ENCODE measurements at regions not wholly inside any gene's neighbourhood (a gene's known extent, or its start where the extent isn't known, plus 50 kb on each side); places are given as distances from the start of the nearest gene placed in this dataset.
"Not testable (repeated sequence)": the region's sequence is repeated elsewhere in the genome, so short reads cannot be mapped to it uniquely, and the experiment has no call there.

DNA sequence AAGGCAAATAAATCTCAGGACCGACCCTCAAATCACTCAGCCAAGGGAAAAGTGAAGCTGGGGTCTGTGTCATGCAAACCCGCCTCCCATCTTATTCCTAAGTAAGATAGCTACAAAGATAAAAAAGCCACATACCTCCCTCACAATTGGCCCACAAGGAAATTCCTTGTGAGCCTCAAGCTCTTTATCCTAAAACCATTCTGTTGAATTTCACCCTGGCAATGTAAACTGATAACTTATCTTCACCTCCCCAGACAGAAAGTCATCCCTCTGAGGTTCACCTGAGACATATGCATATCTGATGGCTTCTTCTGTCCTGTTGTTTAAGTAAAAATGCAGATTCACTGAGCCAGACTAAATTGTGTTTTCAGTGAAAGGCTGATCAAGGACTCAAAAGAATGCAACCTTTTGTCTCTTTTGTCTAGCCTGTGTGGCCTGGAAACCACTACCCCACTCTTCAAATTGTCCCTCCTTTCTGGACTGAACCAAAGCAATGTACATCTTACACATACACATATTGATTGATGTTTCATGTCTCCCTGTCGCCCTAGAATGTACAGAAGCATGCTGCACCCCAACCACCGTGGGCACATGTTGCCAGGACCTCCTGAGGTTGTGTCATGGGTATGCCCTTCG, 91.3 kb downstream of the MFAP3L start:
- DNase-seq, result no peak

DNA sequence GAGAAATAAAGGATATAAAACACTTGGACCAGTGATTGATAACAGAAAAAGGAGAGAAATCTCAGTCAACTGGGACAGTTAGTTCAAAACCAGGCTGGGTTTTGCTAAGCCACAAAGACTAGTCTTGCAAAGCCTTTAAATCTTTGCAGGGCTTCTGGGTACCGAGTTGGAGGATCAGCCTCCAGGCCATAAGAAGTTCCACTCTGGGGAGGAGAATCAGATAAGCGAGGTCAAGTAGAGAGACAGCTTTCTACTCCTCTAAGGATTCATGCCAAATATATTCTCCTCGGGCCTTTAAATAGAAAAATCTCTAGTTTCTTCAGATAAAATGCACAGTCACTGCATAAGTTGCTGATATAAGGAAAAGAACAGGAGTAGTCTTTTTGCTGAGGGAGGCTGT, 92.7 kb downstream of the MFAP3L start:
- no peak for DNase-seq

DNA sequence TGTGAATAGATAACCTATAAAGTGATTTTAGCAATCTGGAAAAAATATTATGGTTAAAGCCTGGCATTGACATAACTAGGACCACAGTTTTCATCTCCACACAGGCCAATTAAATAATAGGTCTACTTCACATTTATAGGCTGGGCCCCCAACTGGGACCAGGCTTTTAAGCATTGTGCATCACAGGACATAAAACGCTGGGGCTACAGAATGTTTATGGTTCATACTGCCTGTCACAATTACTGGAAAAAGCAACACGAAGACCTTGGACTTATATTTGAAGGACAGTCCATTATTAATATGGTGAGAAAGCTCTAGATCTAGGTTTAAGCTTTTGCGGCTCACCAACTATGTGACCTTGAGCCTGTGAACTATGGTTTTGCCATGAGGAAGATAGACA, 94.2 kb downstream of the MFAP3L start:
- DNase-seq, result no peak

DNA sequence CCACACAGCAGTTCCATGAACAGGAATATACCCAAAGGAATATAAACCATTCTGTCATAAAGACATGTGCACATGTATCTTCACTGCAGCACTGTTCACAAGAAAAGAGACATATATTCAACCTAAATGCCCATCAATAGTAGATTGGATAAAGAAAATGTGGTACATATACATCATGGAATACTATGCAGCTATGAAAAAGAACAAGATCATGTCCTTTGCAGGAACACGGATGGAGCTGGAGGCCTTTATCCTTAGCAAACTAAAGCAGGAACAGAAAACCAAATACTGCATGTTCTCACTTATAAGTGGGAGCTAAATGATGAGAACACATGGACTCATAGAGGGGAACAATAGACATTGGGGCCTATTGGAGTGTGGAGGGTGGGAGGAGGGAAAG, 95.4 kb downstream of the MFAP3L start:
- not testable (repeated sequence) for DNase-seq

DNA sequence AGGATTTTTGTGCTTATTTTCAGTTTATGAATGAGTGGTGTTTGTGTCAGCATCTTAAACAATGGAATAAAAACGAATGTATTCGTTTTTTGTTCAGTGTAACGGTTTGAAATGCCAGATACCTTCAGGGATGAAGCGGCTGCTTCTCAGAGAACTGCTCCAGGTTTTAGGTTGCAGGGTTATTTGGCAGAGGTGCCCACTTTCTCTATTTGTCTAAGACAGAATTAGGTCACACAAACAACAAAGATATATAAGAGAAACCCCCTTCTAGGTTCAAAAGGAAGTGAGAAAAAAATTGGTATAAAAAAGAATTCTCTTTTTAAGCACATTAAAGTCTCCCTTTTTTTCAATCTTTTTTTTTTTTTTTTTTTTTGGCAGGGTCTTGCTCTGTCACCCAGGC, 98.9 kb downstream of the MFAP3L start:
- DNase-seq, result no peak

DNA sequence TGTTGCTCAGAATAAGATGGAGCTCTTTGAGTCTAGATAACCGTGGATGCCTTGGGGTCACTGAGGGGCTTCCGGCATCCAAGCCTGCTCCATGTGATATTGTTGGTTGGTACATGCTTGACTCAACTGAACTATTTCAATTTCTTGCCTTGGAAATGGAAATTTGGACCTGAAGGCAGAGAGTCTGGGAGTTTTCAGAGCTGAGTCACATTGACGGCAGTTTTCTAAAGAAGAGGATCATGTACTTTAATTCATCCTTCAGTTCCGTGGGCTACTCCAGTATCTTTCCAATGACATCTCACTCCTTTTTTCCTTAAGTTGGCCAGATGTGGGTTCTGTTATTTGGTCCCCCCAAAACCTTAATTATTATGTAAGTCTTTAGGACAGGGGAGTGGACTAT, 100.5 kb downstream of the MFAP3L start:
- no peak for DNase-seq

DNA sequence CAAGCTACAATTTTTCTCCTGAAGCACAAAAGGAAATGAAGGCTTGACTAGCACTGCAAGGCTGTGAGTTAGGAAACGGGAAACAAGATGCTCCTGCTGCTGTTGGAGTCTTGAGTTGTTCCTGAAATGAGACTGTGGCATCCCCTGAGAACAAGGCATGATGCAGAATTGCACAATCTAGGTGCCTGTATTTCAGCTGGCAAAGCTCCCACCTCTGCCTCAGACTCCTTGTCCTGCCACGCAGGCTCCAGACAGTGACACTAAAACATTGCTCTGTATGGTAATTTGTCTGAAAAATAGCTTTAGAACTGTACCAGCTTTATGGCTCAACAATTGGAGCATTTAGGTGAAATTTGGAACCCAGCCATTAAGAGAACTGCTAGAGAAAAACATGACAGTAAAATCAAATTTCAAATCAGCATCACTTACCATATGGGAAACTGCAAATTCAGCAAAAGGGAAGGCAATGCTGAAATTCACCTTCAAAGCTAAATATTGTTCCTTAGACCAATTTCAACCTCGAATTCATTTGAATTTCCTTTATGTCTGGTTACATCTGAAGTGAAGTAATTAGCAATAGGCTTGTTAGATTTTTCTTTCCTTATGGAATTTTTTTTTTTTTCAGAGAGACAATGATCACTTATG, 103.4 kb downstream of the MFAP3L start:
- peak in 8 of 51 donors; percentile 1 to 59 (median 6) for DNase-seq

DNA sequence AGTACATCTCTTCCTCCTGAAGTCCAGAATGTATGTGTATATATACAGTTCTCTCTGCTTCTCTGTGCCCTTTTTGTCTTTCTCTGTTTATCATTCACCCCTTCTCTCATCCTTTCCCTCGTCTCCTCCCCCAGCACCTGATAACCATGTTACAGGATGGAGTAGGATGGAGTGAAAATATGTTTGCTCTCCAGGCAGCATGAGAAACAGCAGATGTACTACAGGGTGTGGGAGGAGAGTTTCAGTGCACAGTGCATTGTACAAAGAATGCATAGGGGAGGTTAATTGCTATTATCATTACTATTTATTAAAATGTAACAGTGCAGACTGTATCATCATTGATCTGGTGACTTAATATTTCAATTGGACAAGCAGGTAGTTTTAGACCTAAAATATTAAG, 104.5 kb downstream of the MFAP3L start:
- DNase-seq, result peak in 1 of 51 donors; percentile 24

DNA sequence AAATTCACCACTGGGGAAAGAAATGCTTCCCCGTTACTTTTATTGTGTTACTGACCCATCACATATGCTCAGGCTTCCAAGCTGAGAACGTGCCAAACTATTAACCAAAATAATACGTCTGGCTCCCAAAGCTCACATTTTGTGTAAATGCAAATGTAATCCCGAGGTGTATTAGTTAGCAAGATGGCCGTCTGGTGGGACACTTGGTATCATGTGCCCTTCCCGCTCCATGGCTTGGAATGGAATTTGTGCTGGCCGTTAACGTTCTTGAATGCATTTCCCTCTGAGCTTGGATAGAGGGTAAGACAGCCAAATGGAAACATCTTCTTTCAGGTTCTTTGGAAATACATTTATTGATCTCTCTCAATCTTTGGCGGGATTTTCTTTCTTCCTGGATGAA, 105.0 kb downstream of the MFAP3L start:
- no peak for DNase-seq

DNA sequence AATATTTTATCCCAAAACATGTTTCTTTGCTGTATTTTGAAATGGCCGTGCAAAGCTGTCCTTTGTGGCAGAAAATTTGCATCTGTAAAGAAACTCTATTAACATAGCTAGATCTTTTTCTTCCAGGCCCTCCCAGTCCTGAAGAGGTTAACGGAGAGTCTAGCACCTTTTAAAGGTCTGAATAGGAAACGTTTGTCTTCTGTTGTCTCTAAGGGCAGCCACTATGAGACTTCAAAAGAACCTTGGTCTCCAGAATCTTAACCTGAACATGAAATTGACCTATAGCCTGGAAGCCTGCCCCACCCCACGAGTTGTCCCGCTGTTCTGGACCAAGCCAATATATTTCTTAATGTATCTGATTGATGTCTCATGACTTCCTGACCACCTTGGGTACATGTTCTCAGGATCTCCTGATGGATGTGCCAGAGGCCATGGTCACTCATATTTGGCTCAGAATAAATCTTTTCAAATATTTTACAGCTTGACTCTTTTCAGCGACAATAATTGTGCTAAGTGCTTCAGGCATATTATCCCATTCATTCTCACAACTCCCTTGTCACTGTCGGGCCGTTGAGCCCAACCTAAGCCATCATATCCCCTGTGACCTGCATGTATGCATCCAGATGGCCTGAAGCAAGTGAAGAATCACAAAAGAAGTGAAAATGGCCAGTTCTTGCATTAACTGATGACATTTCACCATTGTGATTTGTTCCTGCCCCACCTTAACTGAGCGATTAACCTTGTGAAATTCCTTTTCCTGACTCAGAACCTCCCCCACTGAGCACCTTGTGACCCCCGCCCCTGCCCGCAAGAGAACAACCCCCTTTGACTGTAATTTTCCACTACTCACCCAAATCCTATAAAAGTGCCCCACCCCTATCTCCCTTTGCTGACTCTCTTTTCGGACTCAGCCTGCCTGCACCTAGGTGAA, 106.7 kb downstream of the MFAP3L start:
- DNase-seq, result not testable (repeated sequence)

DNA sequence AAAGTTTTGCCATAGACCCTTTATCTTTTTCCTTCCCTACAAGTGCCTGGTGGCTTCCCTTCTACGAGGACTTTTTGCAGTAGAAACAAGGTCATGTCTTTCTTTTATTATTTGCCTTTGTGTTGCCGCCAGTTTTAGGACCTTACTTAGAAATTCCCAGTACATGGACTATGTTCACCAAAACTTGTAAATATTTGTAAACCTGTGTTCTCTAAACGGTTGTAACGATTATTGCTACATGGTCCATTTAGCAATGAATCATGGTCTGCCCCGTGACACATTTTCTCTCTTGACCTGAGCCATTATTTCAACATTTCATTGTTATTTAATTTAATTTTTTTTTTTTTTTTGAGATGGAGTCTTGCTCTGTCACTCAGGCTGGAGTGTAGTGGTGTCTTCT, 110.7 kb downstream of the MFAP3L start:
- no peak for DNase-seq

DNA sequence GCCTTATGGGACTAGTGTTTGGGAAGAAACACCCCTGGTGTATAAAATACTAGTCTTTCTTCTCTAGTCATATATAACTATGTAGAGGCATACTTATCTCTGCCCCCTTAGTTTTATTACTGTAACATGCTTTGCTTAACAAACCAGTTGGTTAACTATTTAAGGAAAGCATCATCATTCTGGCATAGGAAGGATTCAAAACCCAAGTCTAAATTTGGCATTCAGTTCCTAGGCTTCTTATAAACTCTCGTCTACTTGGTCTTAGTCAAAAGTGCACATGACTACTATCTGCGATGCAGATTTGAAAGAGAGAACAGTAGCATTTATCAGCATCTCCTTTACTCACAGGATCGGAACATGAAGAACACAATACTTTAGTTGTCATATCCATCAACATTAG, 111.3 kb downstream of the MFAP3L start:
- no peak for DNase-seq

DNA sequence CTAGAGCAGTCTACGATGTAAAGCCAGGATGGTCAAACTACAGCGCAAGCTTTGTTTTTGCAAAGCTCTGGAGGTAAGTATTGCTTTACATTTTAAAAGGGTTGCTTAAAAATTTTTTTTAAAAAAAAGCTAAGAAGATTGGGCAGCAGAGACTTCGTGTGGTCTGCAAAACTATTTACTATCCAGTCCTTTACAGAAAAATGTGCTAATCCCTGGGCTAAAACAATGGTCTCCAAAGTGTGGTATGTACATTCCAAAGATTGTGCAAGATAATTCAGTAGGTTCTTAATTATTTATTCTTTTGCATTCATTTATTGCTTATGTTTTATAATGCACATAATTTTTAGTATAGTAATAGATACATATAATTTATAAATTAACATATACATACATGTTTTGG, 113.2 kb downstream of the MFAP3L start:
- no peak for DNase-seq

DNA sequence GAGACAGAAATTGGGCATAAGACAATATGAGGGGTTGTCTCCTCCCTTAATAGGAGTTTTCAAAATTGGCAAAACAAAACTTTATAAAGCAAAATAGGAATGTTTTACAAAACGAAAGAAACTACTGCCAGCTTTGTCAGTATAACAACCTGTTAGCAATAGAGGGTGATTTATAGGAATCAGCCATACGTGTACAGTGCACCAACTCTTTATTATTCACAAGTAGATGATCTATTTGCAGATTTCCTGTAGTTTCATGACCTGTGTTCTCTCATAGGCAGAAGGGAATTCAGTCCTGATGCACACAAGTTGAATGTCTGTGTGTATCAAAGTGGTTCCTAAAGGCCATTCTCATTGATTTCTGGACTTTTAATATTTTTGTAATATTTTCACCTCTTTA, 116.3 kb downstream of the MFAP3L start:
- DNase-seq, result no peak

DNA sequence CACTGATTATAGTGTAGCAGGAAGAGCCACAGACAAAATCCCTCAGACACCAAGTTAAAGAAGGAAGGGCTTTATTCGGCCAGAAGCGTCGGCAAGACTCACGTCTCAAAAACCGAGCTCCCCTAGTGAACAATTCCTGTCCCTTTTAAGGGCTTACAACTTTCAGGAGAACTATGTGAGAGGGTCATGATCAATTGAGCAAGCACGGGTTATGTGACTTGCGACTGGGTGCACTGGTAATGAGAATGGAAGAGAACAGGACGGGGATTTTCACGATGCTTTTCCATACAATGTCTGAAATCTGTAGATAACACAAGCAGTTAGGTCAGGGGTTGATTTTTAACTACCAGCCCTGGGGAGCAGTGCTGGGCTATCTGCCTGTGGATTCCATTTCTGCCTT, 116.7 kb downstream of the MFAP3L start:
- DNase-seq, result no peak

DNA sequence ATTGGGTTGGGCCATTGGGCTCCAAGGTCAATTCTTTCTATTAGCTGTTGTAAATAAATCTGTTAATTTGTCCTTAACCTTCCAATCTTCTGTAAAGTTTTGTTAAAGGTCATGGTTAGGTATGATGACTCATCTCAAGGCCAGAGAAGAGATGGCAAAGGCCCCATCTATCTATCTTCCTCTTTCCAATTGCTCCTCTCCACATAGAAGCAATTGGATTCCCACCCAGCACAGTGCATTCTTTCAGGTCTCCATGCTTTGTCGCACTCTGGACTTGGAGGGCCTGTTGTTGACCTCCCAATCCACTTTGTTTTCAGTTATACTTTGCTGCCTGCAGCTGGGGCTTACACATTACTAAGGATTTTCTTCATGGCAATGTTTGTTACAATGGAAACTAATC, 118.5 kb downstream of the MFAP3L start:
- DNase-seq, result no peak

DNA sequence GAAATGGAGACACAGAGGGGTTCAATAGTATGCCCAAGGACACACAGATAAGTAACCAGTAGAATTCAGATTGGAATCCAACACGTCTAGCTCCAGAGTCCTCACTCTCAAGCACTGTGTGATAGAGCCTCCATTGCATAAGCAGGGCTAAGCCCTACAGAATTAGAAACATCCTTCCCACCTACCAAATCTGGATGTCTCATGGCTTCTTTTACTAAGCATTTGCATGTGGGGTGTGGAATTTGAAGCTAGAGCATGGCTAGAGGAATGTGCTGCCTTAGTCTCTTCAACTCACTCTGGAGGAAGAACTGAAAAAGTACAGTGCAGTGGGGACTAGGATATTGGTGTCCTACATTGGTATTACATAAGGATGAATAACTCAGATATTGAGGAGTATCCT, 119.4 kb downstream of the MFAP3L start:
- no peak for DNase-seq

DNA sequence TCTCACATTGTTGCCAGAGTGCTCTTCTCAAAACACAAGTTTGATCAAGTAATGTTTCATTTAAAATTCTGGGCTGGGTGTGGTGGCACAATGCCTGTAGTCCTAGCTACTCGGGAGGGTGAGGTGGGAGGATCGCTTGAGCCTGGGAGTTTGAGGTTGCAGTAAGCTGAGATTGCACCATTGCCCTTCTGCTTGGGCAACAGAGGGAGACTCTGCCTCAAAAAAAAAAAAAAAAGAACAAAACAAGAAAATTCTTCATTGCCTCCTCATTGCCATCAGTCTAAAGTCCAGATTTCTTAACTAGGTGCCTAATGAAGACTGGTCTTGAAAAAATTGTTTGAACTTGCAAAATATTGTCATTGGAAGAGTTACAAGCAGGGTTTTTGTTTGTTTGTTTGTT, 120.1 kb downstream of the MFAP3L start:
- DNase-seq, result no peak

DNA sequence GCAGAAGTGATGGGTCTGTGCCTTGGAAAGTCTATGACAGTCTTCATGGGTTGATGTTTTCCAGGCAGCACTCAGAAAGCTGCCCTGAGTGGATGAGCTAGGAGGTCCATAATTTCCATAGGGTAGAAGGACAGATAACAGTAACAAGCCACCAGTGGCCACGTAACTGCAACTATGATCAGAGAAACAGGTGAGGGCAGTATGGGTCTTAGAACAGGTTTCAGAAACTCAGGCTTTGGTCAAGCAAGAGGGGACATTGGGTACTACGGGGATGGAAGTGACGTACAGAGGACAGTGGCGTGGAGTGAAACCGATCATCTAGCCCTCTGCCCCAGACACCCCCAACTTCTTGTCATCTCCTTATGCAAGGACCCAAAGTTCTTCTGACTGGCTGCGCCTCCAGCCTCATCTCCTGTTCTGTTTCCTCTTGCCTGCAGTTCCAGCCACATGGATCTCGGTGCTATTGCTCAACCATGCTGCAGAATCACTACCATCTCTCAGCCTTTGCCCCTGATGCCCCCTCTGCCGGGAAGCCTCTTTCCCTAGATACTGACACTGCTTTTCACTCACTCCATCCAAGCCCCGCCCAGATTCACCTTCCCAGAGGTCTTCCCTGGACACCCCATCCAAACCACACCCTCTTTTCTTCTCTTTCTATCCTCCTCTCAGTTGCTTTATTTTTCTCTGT, 123.4 kb downstream of the MFAP3L start:
- peak in 3 of 51 donors; percentile 2 to 14 (median 10) for DNase-seq

DNA sequence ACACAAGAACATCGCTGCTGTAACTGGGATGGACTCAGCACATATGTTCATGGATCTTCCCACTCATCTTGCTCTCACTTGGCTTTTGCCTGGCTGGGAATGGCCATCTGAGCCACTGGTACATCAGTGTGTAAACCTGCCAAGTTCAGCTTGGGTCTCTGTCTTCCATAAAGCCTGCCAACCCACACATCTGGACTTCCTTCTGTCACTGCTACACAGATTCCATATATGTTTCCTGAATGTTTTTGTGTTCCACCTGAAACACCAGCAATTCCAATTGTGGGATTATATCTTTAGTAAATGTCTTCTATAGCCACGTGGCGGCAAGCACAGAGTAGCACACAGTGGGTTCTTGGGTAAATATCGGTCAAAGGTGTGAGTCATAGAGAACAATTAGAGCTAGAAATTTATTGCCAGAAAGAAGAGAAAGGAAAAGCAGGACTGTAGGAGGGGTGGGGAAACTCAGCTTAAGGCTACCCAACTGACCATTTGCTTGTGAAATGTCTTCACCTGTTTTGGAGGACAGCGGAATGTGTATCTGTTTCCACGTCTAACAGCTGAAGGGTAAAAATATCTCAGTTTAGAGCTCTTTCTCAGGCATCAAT, 125.9 kb downstream of the MFAP3L start:
- DNase-seq, result no peak

DNA sequence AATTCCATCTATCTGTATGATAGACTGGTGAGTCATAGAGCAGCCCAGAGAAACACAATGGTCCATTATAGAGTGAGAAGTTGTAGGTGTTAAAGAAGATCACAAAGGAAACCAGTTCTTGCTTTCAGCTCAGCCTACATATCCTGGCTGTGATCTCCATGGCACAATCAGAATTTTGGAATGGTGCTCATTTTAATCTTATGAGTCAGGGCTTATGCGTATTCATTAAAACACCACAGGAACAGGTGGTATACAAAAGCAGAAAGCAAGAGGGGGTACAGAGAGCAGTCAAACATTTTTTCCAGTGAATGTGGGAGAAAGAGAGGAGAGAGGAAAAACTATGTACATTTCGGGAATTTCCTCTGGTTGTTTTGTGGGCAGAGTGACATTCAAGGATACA, 126.9 kb downstream of the MFAP3L start:
- DNase-seq, result peak in 1 of 51 donors; percentile 8

DNA sequence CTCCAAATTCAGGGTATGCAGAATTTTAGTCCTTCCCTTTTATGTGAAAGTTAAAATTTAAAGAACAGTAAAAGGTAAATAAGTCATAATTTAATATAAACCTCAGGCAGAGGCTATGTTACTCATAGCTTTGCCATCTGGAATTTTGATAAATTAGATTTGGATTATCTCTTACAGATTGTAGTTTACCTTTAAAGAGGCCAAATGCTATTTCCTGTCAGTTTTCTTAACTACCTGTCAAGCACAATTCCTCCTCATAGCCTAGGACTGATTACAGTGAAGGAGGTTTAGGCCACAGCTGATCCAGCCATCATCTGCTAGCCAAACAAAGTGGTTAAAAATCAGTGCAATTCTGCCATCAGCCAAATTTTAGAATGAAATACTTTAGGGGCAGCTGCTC, 128.1 kb downstream of the MFAP3L start:
- DNase-seq, result no peak

Data from hypothalamus (tissue), 51 donors.